ENCODE measurements at regions not wholly inside any gene's neighbourhood (a gene's known extent, or its start where the extent isn't known, plus 50 kb on each side); places are given as distances from the start of the nearest gene placed in this dataset.

DNA sequence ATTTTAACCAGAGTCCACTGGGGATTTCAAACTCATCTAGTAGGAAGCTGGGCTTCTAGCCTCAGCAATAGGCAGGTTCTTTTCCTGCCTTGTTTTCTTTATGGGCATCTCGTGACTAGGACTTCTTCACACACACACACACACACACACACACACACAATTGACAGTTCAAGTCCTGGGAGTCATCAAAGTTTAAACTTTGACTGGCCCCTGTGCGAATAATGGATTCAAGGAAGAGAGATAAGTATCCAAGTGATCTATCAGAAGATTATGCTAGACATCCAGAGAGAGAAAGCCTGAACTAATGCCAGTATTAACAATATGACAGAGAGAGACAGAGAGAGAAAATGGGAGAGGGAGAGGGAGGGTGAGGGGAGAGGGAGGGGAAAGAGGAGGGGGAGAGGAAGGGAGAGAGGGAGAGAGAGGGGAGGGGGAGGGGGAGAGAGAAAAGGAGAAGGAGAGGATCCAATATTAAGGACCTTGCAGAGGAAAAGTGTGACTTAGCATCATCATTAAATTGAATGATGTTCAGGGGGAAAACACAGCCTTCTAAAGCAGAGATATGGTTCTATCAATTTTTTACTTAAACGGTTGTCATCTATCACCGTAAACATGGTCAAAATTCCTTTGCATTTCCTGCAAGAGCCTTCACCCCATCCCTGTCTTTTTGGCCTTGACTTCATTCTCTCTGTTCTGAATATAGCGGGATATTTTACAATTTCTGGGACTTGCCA lies 327.6 kb upstream of the ZEB2 start:
- Histone ChIP-seq H2AK5ac (ENCODE audit: insufficient read length, low read length) (no peak overlapping the region), H2BK120ac (ENCODE audit: low read depth, low read length, poor library complexity, severe bottlenecking) (no peak overlapping the region), H3K18ac (ENCODE audit: insufficient read length, low read depth, low read length) (no peak overlapping the region), H2BK5ac (ENCODE audit: insufficient read length, low read length) (no peak overlapping the region), H2BK15ac (ENCODE audit: low read depth, low read length) (no peak overlapping the region), H2AFZ (ENCODE audit: low read length) (no peak overlapping the region), H3K9me3 (ENCODE audit: control insufficient read depth, low read depth, low read length) (no peaks in the 10 kb centered on the region), H3K23ac (ENCODE audit: insufficient read length, low read depth, low read length) (no peak overlapping the region), H2BK12ac (ENCODE audit: insufficient read length, low read depth, low read length) (no peak overlapping the region), H4K8ac (replicated peaks; ENCODE audit: insufficient read length, low read depth, low read length) (no peak overlapping the region), H4K5ac (ENCODE audit: insufficient read length, low read depth, low read length) (no peak overlapping the region), H3K4ac (ENCODE audit: low read depth, low read length) (no peak overlapping the region), H3K4me1 (ENCODE audit: insufficient read depth, low read length) (no peaks in the 10 kb centered on the region), H4K91ac (ENCODE audit: insufficient read length, low read depth, low read length) (no peak overlapping the region), H2BK20ac (ENCODE audit: low read depth, low read length, poor library complexity, severe bottlenecking) (no peak overlapping the region), H3K23me2 (ENCODE audit: insufficient read length, low read depth, low read length, poor library complexity, severe bottlenecking) (no peaks in the 10 kb centered on the region), H3K27me3 (ENCODE audit: insufficient read depth, low read length) (no peaks in the 10 kb centered on the region), H3K27ac (ENCODE audit: insufficient read length, low read depth, low read length) (no peak overlapping the region), H3K14ac (ENCODE audit: insufficient read depth, low read length) (no peak overlapping the region), H3T11ph (ENCODE audit: low read length) (no peak overlapping the region), H3K79me1 (ENCODE audit: insufficient read depth, low read depth, low read length, poor library complexity, severe bottlenecking) (no peaks in the 10 kb centered on the region), H3K4me2 (ENCODE audit: insufficient read depth, insufficient read length, low read length) (no peak overlapping the region), H4K20me1 (ENCODE audit: control insufficient read depth, insufficient read depth, insufficient read length) (no peaks in the 10 kb centered on the region), H3K79me2 (ENCODE audit: insufficient read depth, low read length) (no peaks in the 10 kb centered on the region), H3K56ac (ENCODE audit: insufficient read length, low read depth, low read length) (no peak overlapping the region), H3K9ac (ENCODE audit: extremely low read depth, insufficient read length, low read length) (no peak overlapping the region)
- TF ChIP-seq, protein P1, sequence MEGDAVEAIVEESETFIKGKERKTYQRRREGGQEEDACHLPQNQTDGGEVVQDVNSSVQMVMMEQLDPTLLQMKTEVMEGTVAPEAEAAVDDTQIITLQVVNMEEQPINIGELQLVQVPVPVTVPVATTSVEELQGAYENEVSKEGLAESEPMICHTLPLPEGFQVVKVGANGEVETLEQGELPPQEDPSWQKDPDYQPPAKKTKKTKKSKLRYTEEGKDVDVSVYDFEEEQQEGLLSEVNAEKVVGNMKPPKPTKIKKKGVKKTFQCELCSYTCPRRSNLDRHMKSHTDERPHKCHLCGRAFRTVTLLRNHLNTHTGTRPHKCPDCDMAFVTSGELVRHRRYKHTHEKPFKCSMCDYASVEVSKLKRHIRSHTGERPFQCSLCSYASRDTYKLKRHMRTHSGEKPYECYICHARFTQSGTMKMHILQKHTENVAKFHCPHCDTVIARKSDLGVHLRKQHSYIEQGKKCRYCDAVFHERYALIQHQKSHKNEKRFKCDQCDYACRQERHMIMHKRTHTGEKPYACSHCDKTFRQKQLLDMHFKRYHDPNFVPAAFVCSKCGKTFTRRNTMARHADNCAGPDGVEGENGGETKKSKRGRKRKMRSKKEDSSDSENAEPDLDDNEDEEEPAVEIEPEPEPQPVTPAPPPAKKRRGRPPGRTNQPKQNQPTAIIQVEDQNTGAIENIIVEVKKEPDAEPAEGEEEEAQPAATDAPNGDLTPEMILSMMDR (conservative IDR thresholded peaks at IDR 0.05), result no peak
- Mint-ChIP-seq H3K4me3 (no peak overlapping the region), H3K36me3 (ENCODE audit: insufficient read depth in 1 of 3, low read depth in 3 of 3) (no peaks in the 10 kb centered on the region), H3K27ac (no peak overlapping the region), H3K4me1 (peaks cover 11 to 21% of the 10 kb centered on the region in 2 experiments), H3K27me3 (ENCODE audit: low read depth) (no peaks in the 10 kb centered on the region), H3K9me3 (no peaks in the 10 kb centered on the region)
- no CpG with 5 or more reads among the region's 5 CpGs for WGBS (ENCODE audit: extremely low coverage, insufficient read length, low lambda C conversion rate)
- no peak for DNase-seq
